ENCODE measurements at regions not wholly inside any gene's neighbourhood (a gene's known extent, or its start where the extent isn't known, plus 50 kb on each side); places are given as distances from the start of the nearest gene placed in this dataset.

DNA sequence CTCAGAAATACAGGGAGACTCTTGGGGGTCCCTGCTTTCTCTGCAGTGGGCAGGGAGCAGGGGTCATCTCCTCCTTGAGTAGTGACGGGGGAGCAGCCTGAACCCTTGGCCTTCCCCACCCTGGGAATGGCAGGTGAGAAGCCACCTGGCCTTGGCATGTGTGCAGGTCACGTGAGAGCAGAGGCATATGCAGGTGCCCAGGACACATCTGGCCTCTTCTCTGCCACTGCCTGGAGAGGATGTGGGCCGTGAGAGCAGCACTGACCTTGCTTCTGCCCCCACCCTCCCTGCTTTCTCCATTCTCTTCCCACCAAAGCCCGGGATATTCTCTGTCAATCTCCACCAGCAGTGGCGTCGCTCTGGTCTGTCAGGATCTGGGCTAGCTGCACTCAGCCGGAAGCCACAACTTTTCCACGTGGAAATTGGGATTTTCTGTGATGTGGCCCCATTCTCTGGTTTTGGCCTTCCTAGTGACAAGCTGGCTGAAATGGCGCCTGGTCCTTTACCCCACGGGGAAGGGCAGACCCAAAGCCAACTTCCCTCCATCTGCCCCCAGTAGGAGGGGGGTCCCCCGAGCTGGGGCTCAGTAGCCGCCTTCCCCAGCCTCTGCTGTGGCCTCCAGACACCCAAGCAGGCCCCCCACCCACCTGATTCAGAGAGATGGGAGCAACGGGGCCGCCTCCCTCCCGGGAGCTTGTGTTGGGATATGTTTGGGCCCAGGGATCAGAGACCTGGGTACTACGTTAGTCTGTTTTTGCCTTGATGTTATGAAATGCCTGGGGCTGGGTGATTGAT is 70.4 kb upstream of the FCN1 start:
- DNase-seq = no peak

GRCh38 chr9:134988706-134989105 is 71.0 kb upstream of the FCN1 start:
- no peak for DNase-seq

DNA sequence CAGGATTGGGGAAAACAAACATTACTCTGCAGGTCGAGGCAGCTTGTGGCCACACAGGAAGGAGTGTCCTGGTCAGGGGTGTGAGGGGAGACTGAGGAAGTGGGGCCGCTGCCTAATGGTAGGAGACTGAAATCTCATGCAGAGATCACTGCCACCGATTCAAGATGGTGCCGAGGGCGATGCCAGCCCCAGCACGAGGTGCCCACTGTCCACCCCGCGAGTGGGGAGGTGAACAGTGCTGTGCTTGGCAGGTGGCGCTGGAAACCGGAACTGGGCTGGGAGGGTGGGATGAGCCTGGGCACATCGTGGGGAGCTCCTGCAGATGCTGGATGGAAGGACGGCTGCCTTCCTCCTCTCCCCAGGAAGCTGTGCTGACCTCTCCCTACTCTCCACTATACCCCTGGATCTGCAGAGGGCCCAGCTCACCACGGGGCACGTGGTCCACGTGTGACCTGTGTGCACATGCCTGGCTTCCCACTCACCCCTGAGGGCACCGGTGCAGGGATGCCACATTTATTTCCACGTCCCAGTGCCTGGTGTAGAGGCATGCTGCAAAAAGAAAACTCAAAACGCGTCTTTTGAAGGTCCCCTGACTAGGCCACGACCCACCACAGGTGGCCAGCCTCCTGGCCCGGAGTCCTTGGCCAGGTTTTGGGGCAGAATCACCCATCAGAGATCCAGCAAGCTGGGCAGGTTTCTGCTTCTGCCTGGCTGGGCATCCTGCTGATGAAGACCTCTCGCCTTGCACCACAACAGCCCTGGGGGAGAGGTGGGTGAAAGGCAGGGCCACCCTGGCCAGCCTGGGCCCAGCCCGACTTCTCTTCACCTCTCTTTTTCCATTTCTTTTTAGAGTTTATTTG is 71.7 kb upstream of the FCN1 start:
- no peak for DNase-seq

DNA sequence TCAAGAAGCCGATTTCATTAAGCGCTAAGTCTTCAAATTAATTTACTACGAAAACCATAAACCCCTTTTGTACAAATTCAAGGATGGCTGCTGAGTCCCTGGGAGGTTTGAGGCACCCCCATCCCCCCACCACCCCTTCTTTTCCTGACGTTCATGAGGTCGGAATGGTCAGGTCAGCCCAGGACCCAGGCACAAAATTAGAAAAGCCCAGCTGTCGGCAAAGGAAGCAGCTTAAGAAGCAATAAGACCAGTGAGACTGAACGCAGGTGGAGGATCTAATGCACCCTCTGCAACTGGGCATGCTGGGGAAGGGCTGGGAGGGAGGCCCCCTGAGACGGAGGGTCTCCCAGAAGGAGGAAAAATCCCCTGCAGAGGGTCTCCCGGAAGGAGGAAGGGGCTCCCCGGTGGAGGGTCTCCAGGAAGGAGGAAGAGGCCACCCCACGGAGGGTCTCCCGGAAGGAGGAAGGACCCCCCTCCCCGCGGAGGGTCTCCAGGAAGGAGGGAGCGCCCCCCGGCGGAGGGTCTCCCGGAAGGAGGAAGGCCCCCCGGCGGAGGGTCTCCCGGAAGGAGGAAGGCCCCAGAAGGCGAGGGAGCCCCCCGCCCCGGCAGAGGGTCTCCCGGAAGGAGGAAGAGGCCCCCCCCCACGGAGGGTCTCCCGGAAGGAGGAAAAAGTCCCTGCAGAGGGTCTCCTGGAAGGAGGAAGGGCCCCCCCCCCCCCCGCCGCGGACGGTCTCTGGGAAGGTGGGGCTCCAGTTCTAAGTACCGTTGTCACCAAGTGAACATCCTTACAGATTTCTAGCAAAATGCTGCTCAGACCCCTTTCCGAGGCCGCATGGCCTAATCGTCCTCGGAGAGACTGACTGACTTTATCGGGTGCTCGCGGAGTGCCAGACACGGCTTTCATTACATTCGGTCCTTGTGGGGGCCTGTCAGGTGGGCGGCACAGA is 74.4 kb upstream of the FCN1 start:
- DNase-seq = no peak

GRCh38 chr9:134992755-134993124 is 75.0 kb upstream of the FCN1 start:
- no peak for DNase-seq

GRCh38 chr9:134993416-134993815 is 75.7 kb upstream of the FCN1 start:
- DNase-seq = no peak

DNA sequence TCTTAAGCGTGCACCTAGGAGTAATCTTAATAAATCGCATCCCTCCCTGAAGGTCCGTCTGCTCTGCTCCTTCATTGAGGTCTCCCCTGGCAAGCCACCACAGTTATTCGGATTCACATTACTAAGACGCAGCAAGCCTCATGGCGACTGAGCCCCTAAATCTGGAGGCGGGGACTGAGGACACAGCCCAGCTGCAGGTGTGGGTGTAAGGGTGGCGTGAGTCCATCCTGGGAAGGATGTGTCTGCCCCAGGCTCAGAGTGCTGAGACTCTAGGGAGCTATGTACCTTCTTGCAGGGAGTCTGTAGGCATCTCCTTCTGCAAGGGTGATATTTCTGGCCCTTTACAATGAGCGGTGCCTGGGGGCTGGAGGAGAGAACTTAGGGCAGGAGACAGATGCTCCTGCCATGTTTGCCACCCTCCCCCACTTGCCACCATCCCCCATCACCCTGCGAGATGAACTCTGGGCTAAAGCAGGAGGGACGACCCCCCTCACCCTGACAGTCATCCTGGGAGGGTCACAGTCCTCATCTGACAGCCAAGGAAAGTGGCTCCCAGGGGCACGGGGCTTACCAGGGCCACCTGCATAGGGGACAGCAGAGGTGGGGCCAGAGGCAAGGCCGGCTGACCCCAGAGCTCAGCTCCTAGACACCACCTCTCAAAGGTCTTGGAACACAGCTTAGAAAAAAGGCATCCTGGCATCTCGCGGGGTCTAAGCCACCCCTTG is 76.4 kb upstream of the FCN1 start:
- DNase-seq = no peak

DNA sequence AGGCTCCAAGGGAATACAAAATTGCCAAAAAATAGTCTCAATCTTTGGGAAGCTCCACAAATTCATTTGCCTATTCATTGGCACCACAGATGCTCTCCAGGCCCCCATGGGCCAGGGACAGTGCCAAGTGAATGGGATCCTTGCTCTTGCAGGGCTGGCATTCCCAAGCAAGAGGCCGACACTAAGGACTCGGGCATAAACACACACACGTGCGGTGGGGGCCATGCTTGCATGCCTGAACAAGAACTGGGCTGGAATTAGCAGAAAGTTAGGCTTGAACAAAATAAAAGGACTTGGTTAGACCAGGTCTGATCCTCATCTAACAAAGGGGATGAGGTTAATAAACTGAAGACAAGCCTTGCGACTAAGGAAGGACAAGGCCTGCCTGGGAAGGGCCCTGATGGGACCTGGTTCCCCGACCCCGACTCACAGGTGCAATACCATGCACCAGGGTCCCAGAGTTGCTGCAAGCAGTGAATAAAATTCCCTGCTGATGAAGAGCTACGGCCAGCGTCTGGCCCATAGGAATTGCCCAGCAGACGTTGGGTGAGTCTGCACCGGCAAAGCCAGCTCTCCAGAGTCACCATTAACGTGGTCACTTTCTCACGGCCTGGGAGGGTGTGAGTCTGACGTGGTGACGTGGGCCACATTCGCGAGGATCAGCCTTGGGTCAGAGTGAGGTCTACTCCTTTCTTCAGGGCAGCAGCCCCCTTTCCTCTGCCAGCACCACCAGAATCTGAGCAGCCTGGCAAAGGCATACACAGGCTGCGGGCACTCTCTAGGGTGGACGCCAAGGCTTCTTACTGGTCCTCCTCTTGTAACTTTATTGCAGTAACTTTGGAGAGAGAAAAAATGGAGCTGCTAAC is 77.4 kb upstream of the FCN1 start:
- no peak for DNase-seq

DNA sequence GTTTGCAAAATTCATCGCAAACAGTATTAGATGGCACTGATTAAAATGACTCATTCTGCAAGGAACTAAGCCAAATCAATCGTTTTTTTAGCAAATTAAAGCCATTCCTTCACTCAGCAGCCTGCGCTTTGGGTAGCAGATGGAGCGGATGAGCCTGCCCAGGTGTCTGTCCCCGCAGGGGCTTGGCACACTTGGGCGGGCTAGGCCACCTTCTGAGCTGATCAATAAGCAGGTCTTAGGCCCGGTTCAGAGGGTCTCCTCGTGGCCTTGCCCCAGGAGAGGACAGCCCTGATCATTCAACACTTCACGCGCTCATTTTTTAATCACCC is 78.0 kb upstream of the FCN1 start:
- no peak for DNase-seq

GRCh38 chr9:134996591-134997530 is 79.1 kb upstream of the FCN1 start:
- no peak for DNase-seq

DNA sequence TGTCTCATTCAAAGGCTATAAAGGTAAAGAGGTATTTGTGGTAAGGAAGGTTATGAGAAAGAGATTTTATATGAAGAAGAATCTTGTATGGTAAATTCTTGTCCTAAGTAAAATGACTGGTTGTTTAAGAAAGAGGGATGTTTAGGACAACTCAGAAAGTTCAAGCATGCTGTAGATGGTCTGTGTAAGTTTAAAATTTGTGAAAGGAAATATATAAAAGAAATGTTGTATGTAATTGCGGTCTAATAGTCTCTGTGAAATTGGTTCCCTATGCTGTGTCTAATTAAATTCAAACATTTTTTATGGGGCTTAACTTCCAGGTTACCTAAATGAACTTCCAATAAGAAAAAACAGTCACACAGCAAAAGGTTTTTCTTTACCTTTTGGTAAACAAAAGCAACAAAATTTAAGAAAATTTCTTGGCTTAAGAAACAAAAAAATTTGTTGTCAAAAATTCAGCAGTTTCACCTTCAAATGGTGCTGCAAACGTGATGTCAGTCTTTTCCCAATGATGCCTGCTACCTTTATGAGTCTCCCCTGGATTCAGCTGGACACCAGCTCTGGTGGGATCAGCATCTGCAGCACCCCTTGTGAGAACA is 83.0 kb upstream of the FCN1 start:
- no peak for DNase-seq

DNA sequence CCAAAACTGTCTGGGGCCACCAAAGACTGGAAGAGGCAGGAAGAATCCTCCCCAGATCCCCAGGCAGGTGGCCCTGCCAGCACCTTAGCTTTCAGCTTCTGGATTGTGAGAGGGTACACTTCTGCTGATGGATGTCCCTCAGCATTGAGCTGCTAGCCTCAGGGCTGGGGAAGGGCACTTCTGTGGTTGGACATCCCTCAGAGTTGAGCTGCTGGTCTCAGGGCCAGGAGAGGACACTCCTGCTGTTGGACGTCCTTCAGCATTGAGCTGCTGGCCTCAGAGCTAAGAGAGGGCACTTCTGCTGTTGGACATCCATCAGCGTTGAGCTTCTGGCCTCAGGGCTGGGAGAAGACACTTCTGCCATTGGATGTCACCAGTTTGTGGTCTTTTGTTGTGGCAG is 83.8 kb upstream of the FCN1 start:
- no peak for DNase-seq

GRCh38 chr9:135002336-135002735 is 84.6 kb upstream of the FCN1 start:
- no peak for DNase-seq

DNA sequence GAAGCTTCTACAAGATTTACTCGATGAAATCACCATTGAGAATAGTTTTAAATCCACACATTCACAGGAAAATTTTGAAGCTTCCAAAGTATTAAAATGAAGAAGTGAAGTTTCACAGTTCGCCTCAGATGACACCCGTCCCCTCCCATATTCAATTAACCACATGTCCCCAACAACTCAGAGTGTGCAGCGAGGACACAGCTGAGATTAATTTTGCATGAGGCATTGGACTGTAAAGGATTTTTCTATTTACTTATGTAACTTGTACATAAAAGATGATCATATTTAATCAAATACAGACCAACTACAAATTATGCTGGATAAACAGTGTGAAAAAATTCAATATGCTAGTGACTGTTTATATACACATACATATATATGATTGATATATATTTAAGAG is 84.7 kb upstream of the OLFM1 start:
- DNase-seq = no peak

DNA sequence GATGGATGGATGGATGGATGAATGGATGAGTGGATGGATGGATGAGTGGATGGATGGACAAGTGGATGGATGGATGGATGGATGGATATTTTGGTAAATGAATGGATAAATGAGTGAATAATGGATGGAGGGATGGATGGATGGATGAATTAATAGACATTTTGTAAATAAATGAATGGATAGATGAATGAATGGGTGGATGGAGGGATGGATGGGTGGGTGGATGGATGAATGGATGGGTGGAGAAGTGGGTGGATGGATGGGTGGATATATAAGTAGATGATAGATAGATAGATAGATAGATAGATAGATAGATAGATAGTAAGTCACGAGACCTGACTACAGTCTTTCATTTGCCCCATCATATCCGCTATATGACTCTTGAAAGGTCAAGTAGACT is 82.7 kb upstream of the OLFM1 start:
- DNase-seq = no peak

- no peak for DNase-seq
These were observed 80.4 kb upstream of the OLFM1 start for GRCh38 chr9:135006911-135007570.

DNA sequence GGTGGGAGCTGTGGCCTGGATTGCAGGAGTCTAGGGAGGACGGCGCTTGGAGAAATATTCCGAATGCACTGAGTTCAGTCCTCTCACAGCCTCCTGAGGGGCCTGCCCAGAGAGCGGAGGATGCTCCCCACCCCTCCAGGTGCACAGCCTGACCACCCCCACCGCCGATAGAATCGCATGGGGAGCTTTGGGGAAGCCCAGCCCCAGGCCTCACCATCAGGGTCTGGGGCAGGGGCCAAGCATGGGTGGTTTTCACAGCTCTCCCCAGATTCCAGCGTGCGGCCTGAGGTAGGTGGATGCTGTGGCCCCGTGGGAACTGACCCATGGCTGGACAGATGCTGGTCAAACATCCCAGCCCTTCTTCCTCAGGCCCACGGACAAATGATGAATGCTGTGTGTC is 79.9 kb upstream of the OLFM1 start:
- DNase-seq = no peak

- DNase-seq = no peak
These were observed 79.1 kb upstream of the OLFM1 start for GRCh38 chr9:135008416-135008815.

- DNase-seq = no peak
These were observed 78.4 kb upstream of the OLFM1 start for GRCh38 chr9:135009051-135009560.

All from suppressor macrophage (primary cell).